ENCODE measurements at regions not wholly inside any gene's neighbourhood (a gene's known extent, or its start where the extent isn't known, plus 50 kb on each side); places are given as distances from the start of the nearest gene placed in this dataset.

- Mint-ChIP-seq H3K4me3 (no peak overlapping the region), H3K9me3 (peaks cover 8 to 13% of the 10 kb centered on the region in 2 donors), H3K27ac (no peak overlapping the region), H3K4me1 (no peaks in the 10 kb centered on the region), H3K27me3 (ENCODE audit: low read depth in 2 of 2) (no peaks in the 10 kb centered on the region), H3K36me3 (no peaks in the 10 kb centered on the region)
- no peaks in the 10 kb centered on the region for H3K36me3 ChIP-seq (ENCODE audit: control insufficient read depth, insufficient read depth, low read length)
- no CpG with 5 or more reads among the region's 2 CpGs for WGBS (ENCODE audit: insufficient coverage)
- no peaks in the 10 kb centered on the region for H3K27me3 ChIP-seq (ENCODE audit: control insufficient read depth, insufficient read depth, low read length)
- no peak overlapping the region for H3K4me3 ChIP-seq (ENCODE audit: low read length)
- no peak for DNase-seq
- no peaks in the 10 kb centered on the region for H3K9me3 ChIP-seq (ENCODE audit: control insufficient read depth, insufficient read depth, low read length)
- ATAC-seq, result no peak
- no peak for TF ChIP-seq CTCF (IDR thresholded peaks at IDR 0.05)
- no peak overlapping the region for H3K27ac ChIP-seq (ENCODE audit: low read length)
- H3K4me1 ChIP-seq (ENCODE audit: control insufficient read depth, insufficient read depth, low read length), result no peaks in the 10 kb centered on the region
- intact Hi-C loops (cut with micrococcal nuclease), result no loop called here
Observed at GRCh38 chr11:87851234-87851633, 324.0 kb downstream of the RAB38 start.

DNA sequence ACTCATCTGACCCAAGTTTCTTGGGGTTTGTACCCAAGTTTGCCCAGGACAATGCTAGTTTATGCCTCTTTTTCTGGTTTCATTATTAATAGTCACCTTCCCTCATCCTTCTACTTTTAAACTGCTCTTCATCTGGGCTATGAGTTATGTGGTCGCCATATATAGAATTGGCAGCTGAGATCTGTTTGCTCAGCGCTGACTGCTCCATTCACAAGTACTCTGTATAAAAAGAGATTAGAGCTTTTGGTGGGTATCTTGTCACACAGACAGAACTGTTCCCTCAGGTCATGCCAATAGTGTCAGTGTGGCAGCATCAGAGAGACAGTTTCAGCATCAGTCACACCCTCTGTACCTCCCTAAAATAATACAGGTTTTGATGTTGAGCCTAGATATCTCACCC is 326.0 kb downstream of the RAB38 start:
- DNase-seq (no peak), ATAC-seq (peak in 1 of 3 donors; percentile 27)
- no peak for TF ChIP-seq CTCF (IDR thresholded peaks at IDR 0.05)
- Histone ChIP-seq H3K27me3 (ENCODE audit: control insufficient read depth, insufficient read depth, low read length) (no peaks in the 10 kb centered on the region), H3K9me3 (ENCODE audit: control insufficient read depth, insufficient read depth, low read length) (no peaks in the 10 kb centered on the region), H3K36me3 (ENCODE audit: control insufficient read depth, insufficient read depth, low read length) (no peaks in the 10 kb centered on the region), H3K4me1 (ENCODE audit: control insufficient read depth, insufficient read depth, low read length) (no peaks in the 10 kb centered on the region), H3K27ac (ENCODE audit: low read length) (no peak overlapping the region), H3K4me3 (ENCODE audit: low read length) (no peak overlapping the region)
- WGBS (ENCODE audit: insufficient coverage), result 80% methylated on average over 1 of the region's 2 CpGs
- intact Hi-C loops (cut with micrococcal nuclease), result no loop called here
- H3K4me1 Mint-ChIP-seq, result no peaks in the 10 kb centered on the region
- H3K9me3 Mint-ChIP-seq, result peaks cover 12 to 16% of the 10 kb centered on the region in 2 donors
- H3K36me3 Mint-ChIP-seq, result no peaks in the 10 kb centered on the region
- no peaks in the 10 kb centered on the region for H3K27me3 Mint-ChIP-seq (ENCODE audit: low read depth in 2 of 2)
- H3K27ac Mint-ChIP-seq, result no peak overlapping the region
- no peak overlapping the region for H3K4me3 Mint-ChIP-seq

DNA sequence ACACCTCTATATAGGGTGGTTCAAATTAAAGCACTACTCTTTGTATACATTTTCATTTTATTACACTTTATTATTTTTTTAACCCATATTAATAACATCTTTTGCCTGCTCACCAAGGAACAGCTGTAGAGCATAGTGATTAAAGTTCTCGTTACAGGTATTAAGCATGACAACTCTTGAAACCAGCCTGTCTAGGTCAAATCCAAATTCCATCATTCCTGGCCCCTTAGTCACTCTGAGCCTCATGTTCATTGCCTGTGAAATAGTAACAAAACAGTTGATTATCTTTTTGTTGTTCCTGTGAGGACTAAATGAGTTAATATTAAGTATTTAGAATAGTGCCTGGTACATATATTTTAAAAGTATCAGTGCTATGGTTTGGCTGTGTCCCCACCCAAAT is 334.5 kb downstream of the RAB38 start:
- Mint-ChIP-seq H3K4me3 (no peak overlapping the region), H3K27ac (no peak overlapping the region), H3K4me1 (no peaks in the 10 kb centered on the region), H3K9me3 (peaks cover 10 to 14% of the 10 kb centered on the region in 2 donors), H3K27me3 (ENCODE audit: low read depth in 2 of 2) (no peaks in the 10 kb centered on the region), H3K36me3 (no peaks in the 10 kb centered on the region)
- no peaks in the 10 kb centered on the region for H3K4me1 ChIP-seq (ENCODE audit: control insufficient read depth, insufficient read depth, low read length)
- no peaks in the 10 kb centered on the region for H3K36me3 ChIP-seq (ENCODE audit: control insufficient read depth, insufficient read depth, low read length)
- WGBS (ENCODE audit: insufficient coverage), result 89% methylated on average over 1 of the region's 1 CpG
- ATAC-seq (no peak), DNase-seq (no peak)
- peaks cover 5% of the 10 kb centered on the region for H3K9me3 ChIP-seq (ENCODE audit: control insufficient read depth, insufficient read depth, low read length)
- H3K27me3 ChIP-seq (ENCODE audit: control insufficient read depth, insufficient read depth, low read length), result no peaks in the 10 kb centered on the region
- no peak overlapping the region for H3K4me3 ChIP-seq (ENCODE audit: low read length)
- no peak for TF ChIP-seq CTCF (IDR thresholded peaks at IDR 0.05)
- H3K27ac ChIP-seq (ENCODE audit: low read length), result no peak overlapping the region
- intact Hi-C loops (cut with micrococcal nuclease), result no loop called here

- Mint-ChIP-seq H3K4me1 (no peaks in the 10 kb centered on the region), H3K36me3 (no peaks in the 10 kb centered on the region), H3K4me3 (no peak overlapping the region), H3K9me3 (peaks cover 7 to 11% of the 10 kb centered on the region in 2 donors), H3K27ac (no peak overlapping the region), H3K27me3 (ENCODE audit: low read depth in 2 of 2) (no peaks in the 10 kb centered on the region)
- H3K27me3 ChIP-seq (ENCODE audit: control insufficient read depth, insufficient read depth, low read length), result no peaks in the 10 kb centered on the region
- H3K4me1 ChIP-seq (ENCODE audit: control insufficient read depth, insufficient read depth, low read length), result no peaks in the 10 kb centered on the region
- no peak overlapping the region for H3K4me3 ChIP-seq (ENCODE audit: low read length)
- 89% methylated on average over 5 of the region's 5 CpGs for WGBS (ENCODE audit: insufficient coverage)
- DNase-seq (no peak), ATAC-seq (no peak)
- no peaks in the 10 kb centered on the region for H3K36me3 ChIP-seq (ENCODE audit: control insufficient read depth, insufficient read depth, low read length)
- TF ChIP-seq CTCF (IDR thresholded peaks at IDR 0.05), result no peak
- no peak overlapping the region for H3K27ac ChIP-seq (ENCODE audit: low read length)
- intact Hi-C loops (cut with micrococcal nuclease), result no loop called here
- H3K9me3 ChIP-seq (ENCODE audit: control insufficient read depth, insufficient read depth, low read length), result no peaks in the 10 kb centered on the region
Observed at GRCh38 chr11:87832211-87832610, 343.0 kb downstream of the RAB38 start.

All from natural killer cell (primary cell).